ENCODE measurements at regions not wholly inside any gene's neighbourhood (a gene's known extent, or its start where the extent isn't known, plus 50 kb on each side); places are given as distances from the start of the nearest gene placed in this dataset.

DNA sequence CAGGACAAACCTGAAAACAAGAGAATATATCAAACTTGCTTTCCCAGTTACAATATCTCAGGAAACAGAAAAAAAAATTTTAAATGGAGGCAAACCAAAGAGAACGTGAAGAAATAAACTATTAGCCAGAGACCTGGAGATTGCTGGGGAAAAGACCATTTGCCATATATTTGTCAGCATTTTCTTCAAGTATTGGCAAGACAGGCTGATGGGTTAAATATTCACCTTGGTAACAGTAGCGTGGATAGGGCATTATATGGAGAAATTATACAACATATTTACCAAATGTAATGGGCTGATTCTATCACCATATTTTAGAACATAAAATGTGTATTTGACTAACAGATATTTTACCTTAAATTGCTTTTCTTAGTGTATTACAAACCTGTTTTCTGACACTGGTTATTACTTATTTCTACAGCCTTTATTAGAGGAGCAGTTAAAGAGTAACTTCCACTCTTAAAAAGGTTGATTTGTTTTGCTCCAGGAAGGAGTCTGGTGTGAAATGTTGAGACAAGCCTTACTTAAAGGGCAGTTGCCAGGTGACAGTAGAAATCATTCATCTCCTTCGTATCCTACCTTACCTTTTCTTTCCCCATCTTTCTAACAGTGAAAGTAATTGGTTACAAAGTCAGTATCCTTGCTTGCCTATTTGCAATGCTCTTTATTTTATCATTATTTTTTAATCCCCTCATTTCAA is 575.5 kb downstream of the GBA3 start:
- no peak for DNase-seq (ENCODE audit: low read depth)

DNA sequence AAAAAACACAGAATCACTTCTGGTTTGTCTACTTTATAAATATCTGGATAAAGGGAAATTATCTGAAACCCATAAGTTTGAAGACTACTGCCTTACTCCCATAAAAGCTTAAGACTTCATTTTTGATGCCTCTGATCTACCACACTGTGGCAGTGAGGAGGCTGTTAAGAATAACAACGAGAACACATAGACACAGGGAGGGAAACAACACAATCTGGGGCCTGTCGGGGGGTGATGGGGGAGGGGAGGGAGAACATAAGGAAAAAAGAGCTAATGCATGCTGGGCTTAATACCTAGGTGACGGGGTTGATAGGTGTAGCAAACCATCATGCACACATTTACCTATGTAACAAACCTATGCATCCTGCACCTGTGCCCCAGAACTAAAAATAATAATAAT is 573.7 kb downstream of the GBA3 start:
- DNase-seq (ENCODE audit: low read depth): no peak

DNA sequence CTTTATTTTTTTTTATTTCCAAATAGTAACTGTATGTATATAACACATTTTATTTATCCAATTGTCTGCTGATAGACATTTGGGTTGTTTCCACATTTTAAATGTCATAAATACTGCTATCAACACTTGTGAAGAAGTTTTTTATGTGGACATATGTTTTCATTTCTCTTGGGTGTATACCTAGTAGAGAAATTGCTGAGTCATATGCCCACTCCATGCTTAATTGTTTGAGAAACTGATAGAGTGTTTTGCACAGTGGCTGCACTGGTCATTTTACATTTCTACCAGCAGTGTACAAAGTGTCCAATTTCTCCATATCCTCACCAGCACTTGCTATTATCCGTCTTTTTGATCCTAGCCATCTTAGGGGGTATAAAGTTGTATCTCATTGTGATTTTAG is 567.8 kb downstream of the GBA3 start:
- peak; percentile 6 for DNase-seq (ENCODE audit: low read depth)

DNA sequence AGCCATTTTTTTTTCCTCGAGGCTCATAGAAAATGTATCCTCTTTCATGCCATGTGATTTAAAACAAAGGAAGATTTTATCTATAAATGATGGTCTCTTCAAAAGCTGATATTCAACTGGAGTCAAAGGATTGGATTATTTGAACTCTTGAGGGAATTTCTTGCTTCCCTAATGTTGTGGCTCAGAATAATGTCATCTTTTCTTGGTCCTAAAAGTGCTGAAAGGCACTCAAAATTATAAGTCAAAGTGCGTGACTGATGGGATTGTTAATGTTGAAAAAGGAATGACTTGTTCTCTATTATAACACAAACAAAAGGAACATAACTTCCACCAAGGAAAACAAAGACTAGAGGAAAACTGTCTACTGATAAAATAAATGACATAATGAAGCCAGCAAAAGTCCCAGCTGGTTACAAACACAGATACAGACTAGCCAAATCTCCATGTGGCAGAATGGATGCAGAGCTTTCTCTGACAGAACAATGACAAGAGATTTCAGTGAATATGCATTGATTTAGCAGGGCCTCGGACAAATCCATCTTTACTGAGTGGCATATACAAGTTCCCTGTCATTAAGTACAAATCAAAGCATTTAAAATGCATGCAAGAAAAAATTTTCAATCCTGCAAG is 552.6 kb downstream of the GBA3 start:
- no peak for DNase-seq (ENCODE audit: low read depth)

DNA sequence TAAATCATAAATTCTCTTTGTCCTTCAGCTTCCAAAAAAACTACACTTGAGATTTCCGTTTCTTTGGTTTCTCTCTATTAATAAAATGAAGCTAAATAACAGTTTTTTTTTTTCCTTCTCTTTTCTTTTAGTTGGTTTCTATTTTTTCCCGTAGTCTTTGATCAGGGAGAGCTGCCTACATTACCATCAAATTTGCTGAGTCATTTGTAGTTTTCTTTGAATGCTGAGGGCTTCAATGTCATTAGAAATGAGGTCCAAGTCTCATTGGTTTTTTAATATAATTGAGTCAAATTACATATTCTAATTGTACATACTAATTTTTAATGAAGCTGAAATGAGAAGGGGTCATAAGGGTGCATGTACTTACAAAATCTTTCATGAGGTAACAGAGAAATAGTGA is 550.2 kb downstream of the GBA3 start:
- DNase-seq (ENCODE audit: low read depth): no peak

DNA sequence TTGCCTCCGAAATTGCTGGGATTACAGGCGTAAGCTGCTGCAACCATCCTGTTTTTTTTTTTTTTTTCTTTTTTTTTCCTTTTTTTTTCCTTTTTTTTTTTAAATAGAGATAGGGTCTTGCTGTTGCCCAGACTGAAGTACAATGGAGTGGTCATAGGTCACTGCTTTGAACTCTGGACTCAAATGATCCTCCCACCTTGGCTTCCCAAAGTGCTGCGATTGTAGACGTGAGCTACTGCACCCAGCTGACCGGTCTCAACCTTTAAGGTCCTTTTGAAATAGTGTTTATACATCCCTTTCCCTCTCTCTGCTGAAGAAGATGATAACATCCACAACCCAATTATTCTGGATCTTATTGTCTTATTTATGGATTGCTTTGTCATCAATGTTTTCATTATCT is 548.7 kb downstream of the GBA3 start:
- no peak for DNase-seq (ENCODE audit: low read depth)

DNA sequence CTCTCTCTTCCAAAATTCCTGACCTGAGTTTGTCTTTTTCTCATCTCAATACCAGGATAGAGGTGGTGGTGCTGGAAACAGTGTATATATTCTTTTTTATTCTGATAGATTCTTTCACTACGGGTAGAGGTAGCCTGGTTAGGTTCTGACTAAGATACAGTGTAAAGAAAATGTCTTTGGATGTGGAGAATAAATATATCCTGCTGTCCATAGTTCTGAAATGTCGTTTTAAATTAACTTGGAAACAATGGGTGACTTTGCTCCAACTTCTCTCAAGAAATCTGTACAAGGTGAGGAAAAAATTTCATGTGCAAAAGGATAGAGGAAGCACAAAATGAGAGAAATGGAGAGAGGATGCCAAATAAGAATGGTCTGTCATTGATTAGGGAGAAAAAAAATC is 546.1 kb downstream of the GBA3 start:
- DNase-seq (ENCODE audit: low read depth): no peak

DNA sequence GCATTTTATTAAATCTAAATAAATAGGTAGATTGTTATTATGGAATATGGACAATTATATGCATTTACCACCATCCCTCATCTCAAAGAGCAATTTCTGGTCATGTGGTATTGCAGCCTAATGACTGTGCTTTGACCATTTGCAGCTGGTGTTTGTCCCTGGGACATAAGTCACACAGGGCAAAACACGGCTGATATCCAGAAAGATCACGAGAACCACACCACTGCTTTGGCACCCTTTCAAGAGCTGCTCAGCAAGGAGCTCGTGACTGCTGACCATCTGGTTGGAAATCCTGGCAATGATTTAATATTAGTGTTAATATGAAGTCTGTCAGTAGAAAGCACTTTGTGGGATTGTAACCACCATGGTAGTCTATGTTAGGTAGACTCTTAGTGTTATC is 545.0 kb downstream of the GBA3 start:
- peak; percentile 52 for DNase-seq (ENCODE audit: low read depth)

DNA sequence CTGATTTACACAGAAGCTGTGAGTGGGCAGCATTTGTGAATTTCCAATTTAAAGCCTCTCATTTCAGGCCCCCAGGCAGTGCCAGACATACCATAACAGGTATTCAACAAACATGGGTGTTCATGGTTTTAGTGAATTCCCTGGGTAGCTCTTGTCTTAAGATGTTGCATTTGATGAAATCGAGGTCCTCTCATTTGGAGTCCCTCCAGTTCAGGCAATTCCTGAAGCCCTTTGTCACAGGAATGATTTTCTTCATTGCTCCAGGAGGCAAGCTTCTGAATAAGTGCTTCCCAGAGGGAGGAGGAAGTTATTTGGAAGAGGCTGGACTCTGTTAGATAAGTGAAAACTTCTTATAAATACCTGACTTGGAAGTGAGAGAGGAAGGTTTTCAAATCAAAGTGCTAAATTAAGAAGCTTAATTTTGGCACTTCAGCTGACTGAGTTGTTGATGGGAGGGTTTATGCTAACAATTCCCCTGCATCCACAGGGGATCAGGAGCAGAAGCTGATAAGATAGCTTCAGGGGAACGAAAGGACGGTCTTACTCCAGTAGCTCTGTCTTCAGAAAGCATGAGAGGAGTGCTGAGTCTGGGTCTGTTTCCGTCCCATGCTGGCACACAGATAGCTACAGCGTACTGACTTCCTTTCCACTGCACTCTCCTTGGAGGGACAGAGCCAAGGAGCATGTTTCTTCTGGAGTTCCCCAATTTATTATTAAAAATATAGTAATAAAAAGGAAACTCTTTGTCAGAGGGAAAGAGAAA is 543.1 kb downstream of the GBA3 start:
- peak; percentile 4 for DNase-seq (ENCODE audit: low read depth)

DNA sequence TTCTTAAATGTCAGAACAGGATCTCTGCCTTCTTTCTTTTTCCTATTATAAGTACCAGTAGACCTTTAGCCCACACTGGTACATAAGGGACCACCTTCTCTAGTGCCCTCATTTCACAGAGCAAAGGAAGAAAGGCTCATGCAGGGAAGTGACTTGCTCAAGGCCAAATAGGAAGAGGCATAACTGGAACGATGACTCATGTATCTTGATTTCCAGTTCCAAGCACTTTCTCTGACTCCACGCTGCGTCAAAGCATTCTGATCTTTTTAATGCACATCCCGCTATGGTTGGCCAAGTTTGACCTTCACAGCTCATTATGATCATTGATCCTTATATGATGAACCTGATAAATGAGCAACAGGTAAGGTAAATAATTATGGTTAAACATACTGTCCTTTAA is 542.0 kb downstream of the GBA3 start:
- DNase-seq (ENCODE audit: low read depth): peak; percentile 49

DNA sequence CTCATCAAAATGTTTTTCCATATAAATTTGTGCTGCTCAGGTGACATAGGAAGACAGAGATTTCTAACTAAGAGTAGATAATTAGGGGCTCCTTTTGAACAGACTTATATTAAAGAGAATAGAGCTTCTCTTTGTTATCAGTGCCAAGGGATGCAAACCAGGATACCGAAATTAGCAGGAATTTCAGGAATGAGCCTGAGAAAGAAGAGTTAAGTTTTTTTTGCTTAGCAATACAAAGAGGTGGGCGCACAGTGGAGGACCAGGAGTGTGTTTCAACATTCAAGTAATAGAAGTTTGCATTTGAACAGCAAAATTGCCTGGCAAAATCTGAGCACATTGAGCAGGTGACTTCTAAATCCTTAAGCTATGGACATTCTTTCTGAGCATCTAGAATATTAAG is 541.3 kb downstream of the GBA3 start:
- no peak for DNase-seq (ENCODE audit: low read depth)

DNA sequence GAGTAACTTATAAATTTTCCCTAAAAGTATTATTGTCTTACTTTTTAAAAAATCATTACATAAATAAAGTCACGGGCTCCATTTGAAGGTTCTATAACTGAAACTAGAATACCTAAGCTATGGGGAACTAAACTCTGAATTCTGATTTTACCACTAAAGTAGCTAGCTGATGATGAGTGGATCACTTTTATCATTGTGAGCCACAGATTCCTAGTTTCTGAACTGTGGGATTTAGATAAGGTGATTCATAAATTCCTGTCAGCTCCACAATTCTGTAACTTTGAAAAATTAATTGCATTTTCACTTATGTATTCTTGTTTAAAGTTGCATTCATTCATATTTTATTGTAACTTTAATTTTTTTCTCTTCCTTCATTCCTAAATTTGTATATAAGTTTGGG is 540.9 kb downstream of the GBA3 start:
- DNase-seq (ENCODE audit: low read depth): no peak

DNA sequence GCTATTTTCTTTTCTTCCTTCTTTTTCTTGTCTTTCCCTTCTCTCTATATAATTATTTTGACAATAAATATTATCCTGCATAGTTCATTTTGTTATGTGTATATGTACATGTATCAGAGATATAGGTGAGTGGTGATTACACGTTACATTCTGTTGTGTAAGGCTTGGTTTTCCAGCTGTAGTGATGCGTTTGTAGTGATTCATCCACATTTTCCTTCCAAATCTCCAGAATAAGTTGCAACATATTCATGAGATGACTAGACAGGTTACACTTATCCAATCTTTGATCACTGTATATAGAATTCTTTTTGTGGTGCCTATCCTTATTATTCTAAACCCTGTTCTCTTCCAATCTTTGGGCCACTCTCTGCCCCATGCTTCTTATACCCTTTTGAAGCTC is 540.2 kb downstream of the GBA3 start:
- peak; percentile 15 for DNase-seq (ENCODE audit: low read depth)

DNA sequence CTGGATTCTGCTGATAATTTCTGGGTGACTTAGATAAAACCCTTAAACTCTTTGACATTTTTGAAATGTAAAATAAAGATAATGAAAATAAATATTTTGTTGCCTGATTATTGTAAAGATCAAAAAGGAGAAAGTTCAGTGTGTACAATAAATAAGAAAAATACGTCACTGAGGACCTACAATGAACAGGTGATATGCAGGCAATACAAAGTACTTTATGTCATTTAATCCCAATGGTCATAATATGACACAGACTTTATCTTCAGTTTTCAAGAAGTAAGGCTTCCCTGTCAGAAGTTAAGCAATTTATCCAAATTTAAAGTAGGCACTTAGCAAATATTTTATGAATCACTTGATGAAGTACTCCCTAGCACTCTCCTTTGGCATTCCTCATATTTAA is 532.8 kb downstream of the GBA3 start:
- no peak for DNase-seq (ENCODE audit: low read depth)

DNA sequence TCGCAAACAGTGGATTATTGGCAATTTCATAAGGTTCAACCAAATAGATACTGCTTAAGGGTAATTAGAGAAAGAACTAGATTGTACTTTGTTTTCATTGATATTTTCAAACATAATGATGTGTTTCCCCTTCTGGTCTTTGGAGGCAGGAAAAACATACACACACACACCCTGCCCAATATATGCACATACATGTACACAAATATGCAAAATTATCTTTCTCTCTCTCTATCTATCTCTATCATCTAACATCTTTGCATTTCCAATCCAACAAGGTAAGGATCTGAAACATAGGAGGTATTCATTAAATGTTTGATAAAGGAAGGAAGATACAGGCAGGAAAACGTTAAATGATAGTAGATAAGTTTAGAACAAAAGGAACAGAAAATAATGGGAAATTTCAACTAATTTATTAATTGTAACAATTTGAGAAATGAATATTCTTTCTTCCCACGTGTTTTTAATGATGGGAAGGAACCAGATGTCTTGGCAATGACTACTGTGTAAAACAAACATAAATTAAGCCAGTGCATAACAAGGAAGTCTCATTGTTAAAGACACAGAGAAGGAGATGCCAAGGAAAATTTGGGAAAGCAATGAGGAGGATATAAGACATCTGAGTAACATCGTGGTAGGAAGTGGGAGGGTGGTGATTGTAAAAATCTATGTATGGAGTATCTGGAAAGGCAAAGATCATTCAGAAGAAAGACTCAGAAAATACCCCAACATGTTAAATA is 532.1 kb downstream of the GBA3 start:
- no peak for DNase-seq (ENCODE audit: low read depth)

DNA sequence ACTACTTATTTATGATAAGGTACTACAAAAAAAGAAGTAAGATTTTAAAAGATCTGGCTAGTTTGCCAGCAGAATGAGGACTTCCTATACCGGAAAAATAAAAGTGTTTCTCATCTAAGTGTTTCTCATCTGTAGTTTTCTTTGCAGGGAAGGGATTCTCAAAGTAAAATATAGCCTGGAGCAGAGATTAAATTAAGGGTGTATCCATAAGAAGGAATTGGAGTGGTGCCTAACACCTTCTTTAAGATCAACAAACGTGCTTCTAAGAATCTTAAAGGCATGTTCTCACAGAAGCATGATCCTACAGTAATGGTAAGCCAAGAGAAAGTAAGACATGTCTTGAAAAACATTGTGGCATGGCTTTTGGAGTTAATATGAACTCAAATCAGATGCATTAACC is 528.2 kb downstream of the GBA3 start:
- no peak for DNase-seq (ENCODE audit: low read depth)

DNA sequence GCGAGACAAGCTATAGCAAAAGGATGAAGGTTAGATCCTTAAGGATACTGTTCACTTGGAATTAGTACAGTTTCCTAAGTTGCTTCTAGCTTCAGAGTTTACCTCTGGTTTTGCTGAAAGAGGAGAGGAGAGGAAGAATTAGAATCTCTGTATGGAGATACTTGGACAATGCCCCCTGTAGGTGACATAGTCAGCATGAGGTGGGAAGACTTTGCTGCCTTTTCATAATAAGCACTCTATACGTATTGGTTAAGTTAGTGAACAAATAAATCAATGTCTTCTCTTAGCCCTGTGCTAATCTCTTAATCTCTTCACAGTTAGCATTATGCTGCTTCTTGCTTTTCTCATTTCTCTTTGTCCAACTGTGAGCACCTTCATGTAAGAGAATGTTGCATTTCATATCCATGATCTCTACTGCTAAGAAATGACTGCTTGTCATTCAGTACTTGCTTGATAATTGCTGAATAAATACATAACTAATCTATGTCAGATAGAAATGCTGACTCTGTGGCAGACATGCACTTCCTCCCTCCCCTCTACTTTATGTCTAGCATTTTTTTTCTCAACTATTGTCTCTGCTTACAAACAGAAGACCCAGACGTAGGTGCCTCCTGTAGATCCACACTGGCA is 527.2 kb downstream of the GBA3 start:
- no peak for DNase-seq (ENCODE audit: low read depth)

DNA sequence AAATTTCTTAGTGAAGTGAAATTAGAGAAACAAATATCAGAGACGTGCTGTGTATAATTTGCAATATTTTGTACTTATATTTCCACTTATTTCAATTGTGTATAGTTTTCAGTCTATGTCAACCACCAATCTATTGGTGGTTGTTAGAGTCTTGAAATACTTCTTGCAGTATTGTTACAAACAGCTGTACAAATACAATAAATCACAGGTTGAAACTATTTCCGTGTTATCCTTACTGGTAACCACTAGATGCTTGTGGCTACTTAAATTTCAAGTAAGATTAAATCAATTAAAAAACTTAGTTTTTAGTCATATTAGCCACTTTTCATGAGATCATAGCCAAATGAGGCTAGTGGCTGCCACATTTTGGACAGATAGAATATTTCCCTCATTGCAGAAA is 520.5 kb downstream of the GBA3 start:
- no peak for DNase-seq (ENCODE audit: low read depth)

DNA sequence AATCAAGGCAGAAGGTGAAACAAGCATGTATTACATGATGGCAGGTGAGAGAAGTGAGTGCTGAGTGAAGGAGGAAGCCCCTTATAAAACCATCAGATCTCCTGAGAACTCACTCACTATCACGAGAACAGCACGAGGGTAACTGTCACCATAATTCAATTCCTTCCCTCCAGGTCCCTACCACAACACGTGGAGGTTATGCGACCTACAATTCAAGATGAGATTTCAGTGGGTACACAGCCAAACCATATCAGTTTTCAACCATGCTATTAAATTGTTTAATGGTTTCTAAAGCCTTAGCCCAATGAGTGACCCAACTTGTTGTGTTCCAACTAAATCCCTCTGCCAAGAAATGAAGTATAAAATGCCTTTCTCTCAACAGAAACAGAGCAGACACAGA is 519.8 kb downstream of the GBA3 start:
- DNase-seq (ENCODE audit: low read depth): no peak

DNA sequence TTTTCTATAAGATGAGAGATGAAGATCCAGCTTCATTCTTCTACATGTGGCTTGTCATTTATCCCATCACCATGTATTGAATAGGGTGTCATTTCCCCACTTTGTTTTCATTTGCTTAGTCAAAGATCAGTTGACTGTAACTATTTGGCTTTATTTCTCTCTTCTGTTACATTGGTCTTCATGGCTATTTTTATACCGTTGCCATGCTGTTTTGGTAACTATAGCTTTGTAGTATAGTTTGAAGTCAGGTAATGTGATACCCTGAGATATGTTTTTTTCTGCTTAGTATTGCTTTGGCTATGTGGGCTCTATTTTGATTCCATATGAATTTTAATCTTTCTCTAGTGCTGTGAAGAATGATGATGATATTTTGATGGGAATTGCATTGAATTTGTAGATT is 514.3 kb downstream of the GBA3 start:
- no peak for DNase-seq (ENCODE audit: low read depth)

DNA sequence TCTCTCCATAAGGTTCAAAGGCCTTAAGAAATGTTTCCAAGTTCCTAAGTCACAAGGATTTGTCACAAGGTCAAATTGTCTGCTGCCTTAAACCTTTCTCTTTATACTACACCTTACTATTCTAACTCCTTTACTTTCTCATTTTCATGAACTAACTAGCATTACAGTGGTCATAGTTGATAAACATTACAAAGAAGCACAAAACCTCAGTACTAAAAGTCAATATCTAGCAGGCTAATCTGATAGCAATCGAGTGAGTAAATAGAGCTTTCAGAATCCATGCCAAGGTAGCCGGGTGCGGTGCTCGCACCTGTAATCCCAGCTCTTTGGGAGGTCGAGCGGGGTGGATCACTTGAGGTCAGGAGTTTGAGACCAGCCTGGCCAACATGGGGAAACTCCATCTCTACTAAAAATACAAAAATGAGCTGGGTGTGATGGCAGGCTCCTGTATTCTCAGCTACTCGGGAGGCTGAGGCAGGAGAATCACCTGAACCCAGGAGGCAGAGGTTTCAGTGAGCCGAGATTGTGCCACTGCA is 510.0 kb downstream of the GBA3 start:
- no peak for DNase-seq (ENCODE audit: low read depth)

DNA sequence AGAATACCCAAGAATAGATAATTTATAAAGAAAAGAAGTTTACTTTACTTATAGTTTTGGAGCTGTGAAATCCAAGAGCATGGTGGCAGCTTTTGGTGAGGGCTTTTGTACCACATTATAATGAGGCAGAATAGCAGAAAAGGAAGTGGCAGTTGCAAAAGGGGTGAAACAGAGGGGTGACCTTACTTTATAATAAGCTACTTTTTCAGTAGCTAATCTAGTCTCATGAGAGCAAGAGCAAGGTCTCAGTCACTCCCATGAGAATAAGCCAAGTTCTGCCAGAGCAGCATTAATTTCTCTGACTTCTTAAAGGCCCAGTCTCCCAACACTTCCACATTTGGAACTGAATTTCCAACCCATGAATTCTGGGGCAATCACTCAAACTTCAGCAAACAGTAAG is 502.0 kb downstream of the GBA3 start:
- DNase-seq (ENCODE audit: low read depth): no peak
